DND-41 (cell line): ENCODE measurements at regions not wholly inside any gene's neighbourhood (a gene's known extent, or its start where the extent isn't known, plus 50 kb on each side); places are given as distances from the start of the nearest gene placed in this dataset.

Experiments used
- CTCF ChIP-seq: IDR thresholded peaks from 2 replicates; pipeline ENCODE4 v1.5.1; 2012; ENCODE audit warnings: borderline replicate concordance, low read length, moderate library complexity, mild to moderate bottlenecking; ENCODE audit not compliant: poor library complexity, severe bottlenecking; ENCODE audit errors: extremely low read depth
- EZH2 ChIP-seq: IDR thresholded peaks from 3 replicates; pipeline ENCODE4 v1.6.1; 2012; ENCODE audit warnings: borderline replicate concordance, low read depth, mild to moderate bottlenecking, moderate library complexity, low read length, inconsistent platforms; ENCODE audit not compliant: severe bottlenecking

GRCh38 chr4:166459621-166460020 is 586.6 kb downstream of the TLL1 start:
- TF ChIP-seq CTCF, result no peak
- TF ChIP-seq EZH2, result no peak
